ENCODE measurements at regions not wholly inside any gene's neighbourhood (a gene's known extent, or its start where the extent isn't known, plus 50 kb on each side); places are given as distances from the start of the nearest gene placed in this dataset.

DNA sequence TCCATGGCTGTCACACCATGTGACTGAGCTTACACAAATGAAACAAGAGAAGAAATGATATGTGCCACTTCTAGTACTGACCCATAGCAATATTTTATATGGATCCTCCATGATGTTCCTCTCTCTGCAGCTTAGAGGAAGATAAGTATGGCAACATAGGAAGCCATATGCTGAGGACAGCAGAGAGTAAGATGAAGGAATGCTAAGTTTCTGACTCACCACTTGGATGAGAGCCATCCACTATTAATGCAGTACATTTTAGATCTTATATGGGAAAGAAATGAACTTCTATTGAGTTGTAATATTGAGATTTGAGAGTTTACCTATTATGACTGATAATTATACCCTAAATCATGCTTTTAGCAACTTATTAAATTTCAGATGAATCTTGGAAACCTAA lies 386.9 kb upstream of the MAOA start:
- no peak for TF ChIP-seq RARB (CRISPR knock-in tag; IDR thresholded peaks at IDR 0.05)
- TF ChIP-seq ZNF70 (CRISPR knock-in tag; IDR thresholded peaks at IDR 0.05), result no peak
- TF ChIP-seq TCF4 (CRISPR knock-in tag; IDR thresholded peaks at IDR 0.05; ENCODE audit: borderline replicate concordance), result no peak
- no peak for TF ChIP-seq PPARA (CRISPR knock-in tag; IDR thresholded peaks at IDR 0.05; ENCODE audit: borderline replicate concordance)
- TF ChIP-seq TOX (CRISPR knock-in tag; IDR thresholded peaks at IDR 0.05; ENCODE audit: borderline replicate concordance), result no peak
- TF ChIP-seq ZC3H10 (CRISPR knock-in tag; IDR thresholded peaks at IDR 0.05), result no peak
- no peak for TF ChIP-seq OSR1 (CRISPR knock-in tag; IDR thresholded peaks at IDR 0.05)
- TF ChIP-seq ZFP30 (CRISPR knock-in tag; IDR thresholded peaks at IDR 0.05), result no peak
- TF ChIP-seq, protein P1, sequence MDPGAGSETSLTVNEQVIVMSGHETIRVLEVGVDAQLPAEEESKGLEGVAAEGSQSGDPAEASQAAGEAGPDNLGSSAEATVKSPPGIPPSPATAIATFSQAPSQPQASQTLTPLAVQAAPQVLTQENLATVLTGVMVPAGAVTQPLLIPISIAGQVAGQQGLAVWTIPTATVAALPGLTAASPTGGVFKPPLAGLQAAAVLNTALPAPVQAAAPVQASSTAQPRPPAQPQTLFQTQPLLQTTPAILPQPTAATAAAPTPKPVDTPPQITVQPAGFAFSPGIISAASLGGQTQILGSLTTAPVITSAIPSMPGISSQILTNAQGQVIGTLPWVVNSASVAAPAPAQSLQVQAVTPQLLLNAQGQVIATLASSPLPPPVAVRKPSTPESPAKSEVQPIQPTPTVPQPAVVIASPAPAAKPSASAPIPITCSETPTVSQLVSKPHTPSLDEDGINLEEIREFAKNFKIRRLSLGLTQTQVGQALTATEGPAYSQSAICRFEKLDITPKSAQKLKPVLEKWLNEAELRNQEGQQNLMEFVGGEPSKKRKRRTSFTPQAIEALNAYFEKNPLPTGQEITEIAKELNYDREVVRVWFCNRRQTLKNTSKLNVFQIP (CRISPR knock-in tag; IDR thresholded peaks at IDR 0.05; ENCODE audit: borderline replicate concordance, low read depth), result no peak
- TF ChIP-seq SNAI2 (CRISPR knock-in tag; IDR thresholded peaks at IDR 0.05), result no peak
- no peak for TF ChIP-seq GLIS3 (CRISPR knock-in tag; IDR thresholded peaks at IDR 0.05)
- ATAC-seq, result no peak

DNA sequence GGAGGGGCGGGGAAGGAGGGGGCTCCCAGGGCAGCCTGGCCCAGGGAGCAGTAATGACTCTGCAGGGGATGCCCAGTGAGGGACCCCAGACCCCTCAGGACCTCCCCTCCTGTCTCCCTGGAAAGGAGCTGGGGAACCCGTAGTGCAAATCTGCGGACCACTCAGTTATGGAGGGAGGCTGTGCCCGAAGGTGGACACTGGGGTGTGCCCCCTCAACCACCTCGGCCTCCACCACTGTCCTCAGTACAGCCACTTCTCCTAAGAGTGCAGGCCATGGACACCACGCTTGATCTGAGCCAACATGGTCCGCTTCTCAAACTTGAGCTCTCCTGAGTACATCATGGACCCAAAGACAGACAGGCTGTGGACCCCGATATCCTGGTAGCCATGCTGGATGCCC lies 378.2 kb upstream of the MAOA start:
- TF ChIP-seq ZNF8 (CRISPR knock-in tag; IDR thresholded peaks at IDR 0.05) (no peak), ZFP30 (CRISPR knock-in tag; IDR thresholded peaks at IDR 0.05) (no peak), PPARA (CRISPR knock-in tag; IDR thresholded peaks at IDR 0.05; ENCODE audit: borderline replicate concordance) (no peak), ZC3H10 (CRISPR knock-in tag; IDR thresholded peaks at IDR 0.05) (no peak), ISL1 (CRISPR knock-in tag; IDR thresholded peaks at IDR 0.05) (no peak), RARB (CRISPR knock-in tag; IDR thresholded peaks at IDR 0.05) (no peak), BACH2 (CRISPR knock-in tag; IDR thresholded peaks at IDR 0.05; ENCODE audit: borderline replicate concordance) (no peak), ZNF70 (CRISPR knock-in tag; IDR thresholded peaks at IDR 0.05) (no peak), SNAI2 (CRISPR knock-in tag; IDR thresholded peaks at IDR 0.05) (no peak), ZNF565 (CRISPR knock-in tag; conservative IDR thresholded peaks at IDR 0.05; ENCODE audit: low read depth) (no peak), TOX (CRISPR knock-in tag; IDR thresholded peaks at IDR 0.05; ENCODE audit: borderline replicate concordance) (no peak), OSR1 (CRISPR knock-in tag; IDR thresholded peaks at IDR 0.05) (no peak), CSDC2 (CRISPR knock-in tag; IDR thresholded peaks at IDR 0.05) (no peak)
- TF ChIP-seq, protein P1 (CRISPR knock-in tag; IDR thresholded peaks at IDR 0.05; ENCODE audit: borderline replicate concordance, low read depth), result no peak
- TF ChIP-seq, protein P2, sequence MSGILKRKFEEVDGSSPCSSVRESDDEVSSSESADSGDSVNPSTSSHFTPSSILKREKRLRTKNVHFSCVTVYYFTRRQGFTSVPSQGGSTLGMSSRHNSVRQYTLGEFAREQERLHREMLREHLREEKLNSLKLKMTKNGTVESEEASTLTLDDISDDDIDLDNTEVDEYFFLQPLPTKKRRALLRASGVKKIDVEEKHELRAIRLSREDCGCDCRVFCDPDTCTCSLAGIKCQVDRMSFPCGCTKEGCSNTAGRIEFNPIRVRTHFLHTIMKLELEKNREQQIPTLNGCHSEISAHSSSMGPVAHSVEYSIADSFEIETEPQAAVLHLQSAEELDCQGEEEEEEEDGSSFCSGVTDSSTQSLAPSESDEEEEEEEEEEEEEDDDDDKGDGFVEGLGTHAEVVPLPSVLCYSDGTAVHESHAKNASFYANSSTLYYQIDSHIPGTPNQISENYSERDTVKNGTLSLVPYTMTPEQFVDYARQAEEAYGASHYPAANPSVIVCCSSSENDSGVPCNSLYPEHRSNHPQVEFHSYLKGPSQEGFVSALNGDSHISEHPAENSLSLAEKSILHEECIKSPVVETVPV (CRISPR knock-in tag; IDR thresholded peaks at IDR 0.05), result no peak
- TF ChIP-seq, protein P3, sequence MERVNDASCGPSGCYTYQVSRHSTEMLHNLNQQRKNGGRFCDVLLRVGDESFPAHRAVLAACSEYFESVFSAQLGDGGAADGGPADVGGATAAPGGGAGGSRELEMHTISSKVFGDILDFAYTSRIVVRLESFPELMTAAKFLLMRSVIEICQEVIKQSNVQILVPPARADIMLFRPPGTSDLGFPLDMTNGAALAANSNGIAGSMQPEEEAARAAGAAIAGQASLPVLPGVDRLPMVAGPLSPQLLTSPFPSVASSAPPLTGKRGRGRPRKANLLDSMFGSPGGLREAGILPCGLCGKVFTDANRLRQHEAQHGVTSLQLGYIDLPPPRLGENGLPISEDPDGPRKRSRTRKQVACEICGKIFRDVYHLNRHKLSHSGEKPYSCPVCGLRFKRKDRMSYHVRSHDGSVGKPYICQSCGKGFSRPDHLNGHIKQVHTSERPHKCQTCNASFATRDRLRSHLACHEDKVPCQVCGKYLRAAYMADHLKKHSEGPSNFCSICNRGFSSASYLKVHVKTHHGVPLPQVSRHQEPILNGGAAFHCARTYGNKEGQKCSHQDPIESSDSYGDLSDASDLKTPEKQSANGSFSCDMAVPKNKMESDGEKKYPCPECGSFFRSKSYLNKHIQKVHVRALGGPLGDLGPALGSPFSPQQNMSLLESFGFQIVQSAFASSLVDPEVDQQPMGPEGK (CRISPR knock-in tag; IDR thresholded peaks at IDR 0.05; ENCODE audit: borderline replicate concordance), result no peak
- TF ChIP-seq, protein P4, sequence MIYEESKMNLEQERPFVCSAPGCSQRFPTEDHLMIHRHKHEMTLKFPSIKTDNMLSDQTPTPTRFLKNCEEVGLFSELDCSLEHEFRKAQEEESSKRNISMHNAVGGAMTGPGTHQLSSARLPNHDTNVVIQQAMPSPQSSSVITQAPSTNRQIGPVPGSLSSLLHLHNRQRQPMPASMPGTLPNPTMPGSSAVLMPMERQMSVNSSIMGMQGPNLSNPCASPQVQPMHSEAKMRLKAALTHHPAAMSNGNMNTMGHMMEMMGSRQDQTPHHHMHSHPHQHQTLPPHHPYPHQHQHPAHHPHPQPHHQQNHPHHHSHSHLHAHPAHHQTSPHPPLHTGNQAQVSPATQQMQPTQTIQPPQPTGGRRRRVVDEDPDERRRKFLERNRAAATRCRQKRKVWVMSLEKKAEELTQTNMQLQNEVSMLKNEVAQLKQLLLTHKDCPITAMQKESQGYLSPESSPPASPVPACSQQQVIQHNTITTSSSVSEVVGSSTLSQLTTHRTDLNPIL (CRISPR knock-in tag; IDR thresholded peaks at IDR 0.05; ENCODE audit: low read depth), result no peak
- TF ChIP-seq, protein P5, sequence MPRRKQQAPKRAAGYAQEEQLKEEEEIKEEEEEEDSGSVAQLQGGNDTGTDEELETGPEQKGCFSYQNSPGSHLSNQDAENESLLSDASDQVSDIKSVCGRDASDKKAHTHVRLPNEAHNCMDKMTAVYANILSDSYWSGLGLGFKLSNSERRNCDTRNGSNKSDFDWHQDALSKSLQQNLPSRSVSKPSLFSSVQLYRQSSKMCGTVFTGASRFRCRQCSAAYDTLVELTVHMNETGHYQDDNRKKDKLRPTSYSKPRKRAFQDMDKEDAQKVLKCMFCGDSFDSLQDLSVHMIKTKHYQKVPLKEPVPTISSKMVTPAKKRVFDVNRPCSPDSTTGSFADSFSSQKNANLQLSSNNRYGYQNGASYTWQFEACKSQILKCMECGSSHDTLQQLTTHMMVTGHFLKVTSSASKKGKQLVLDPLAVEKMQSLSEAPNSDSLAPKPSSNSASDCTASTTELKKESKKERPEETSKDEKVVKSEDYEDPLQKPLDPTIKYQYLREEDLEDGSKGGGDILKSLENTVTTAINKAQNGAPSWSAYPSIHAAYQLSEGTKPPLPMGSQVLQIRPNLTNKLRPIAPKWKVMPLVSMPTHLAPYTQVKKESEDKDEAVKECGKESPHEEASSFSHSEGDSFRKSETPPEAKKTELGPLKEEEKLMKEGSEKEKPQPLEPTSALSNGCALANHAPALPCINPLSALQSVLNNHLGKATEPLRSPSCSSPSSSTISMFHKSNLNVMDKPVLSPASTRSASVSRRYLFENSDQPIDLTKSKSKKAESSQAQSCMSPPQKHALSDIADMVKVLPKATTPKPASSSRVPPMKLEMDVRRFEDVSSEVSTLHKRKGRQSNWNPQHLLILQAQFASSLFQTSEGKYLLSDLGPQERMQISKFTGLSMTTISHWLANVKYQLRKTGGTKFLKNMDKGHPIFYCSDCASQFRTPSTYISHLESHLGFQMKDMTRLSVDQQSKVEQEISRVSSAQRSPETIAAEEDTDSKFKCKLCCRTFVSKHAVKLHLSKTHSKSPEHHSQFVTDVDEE (CRISPR knock-in tag; IDR thresholded peaks at IDR 0.05), result no peak
- ATAC-seq, result no peak
